Erythroblast (primary cell): ENCODE measurements at regions not wholly inside any gene's neighbourhood (a gene's known extent, or its start where the extent isn't known, plus 50 kb on each side); places are given as distances from the start of the nearest gene placed in this dataset.

Source experiments
- GATA1 ChIP-seq: IDR thresholded peaks from 2 replicates; pipeline ENCODE4 v1.6.1; 2011; ENCODE audit warnings: low read depth, mild to moderate bottlenecking, control low read depth, low read length, moderate library complexity
- POLR2A ChIP-seq: IDR thresholded peaks from 2 replicates; pipeline ENCODE4 v1.6.1; 2011; ENCODE audit warnings: mild to moderate bottlenecking, low read length

- TF ChIP-seq POLR2A (no peak), GATA1 (no peak)
Measured at GRCh38 chr10:78130966-78131710, 97.5 kb downstream of the RPS24 start.
